ENCODE measurements at regions not wholly inside any gene's neighbourhood (a gene's known extent, or its start where the extent isn't known, plus 50 kb on each side); places are given as distances from the start of the nearest gene placed in this dataset.
A peak's percentile ranks its signal among the peaks of the same experiment; 100 is the strongest.
"Not testable (repeated sequence)": the region's sequence is repeated elsewhere in the genome, so short reads cannot be mapped to it uniquely, and the experiment has no call there.

DNA sequence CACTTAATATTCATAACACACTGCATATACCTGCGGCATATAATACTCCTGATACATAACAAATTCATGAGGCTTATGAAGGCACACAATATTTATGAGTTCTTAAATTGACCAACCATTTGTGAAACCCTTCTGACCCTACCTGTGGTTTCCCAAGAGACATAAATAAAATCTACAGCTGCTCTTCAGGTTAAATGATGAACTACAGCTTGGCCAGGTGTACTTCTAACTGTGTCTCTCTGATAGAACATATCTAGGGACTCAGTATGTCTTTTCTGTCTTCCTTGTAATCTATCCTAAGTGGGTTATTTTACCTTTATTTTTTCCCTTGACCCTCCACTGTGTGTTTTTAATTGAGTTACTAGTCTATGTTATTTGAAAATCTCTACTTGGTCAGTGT, 189.9 kb upstream of the UFM1 start:
- DNase-seq (ENCODE audit: low read depth in 2 of 2), result no peak

DNA sequence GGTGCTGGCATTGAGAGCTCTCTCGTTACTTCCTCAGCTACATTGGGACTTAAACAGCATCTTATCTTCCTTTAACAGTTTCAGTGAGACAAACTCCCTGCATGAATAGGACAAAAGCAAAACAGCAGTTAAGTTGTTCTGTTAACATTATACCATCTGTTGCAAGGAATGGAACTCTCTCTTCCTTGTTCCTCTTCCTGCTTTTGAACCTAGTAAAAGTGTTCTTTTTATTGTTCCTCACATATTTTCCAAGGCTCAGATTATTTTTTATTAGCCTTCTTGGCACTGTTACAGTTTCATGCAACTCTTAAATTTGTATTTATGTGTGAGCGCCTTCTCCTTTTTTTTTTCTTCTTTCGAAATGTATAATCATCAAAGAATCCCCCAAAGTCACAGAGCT, 202.6 kb upstream of the UFM1 start:
- DNase-seq (ENCODE audit: low read depth in 2 of 2), result no peak

DNA sequence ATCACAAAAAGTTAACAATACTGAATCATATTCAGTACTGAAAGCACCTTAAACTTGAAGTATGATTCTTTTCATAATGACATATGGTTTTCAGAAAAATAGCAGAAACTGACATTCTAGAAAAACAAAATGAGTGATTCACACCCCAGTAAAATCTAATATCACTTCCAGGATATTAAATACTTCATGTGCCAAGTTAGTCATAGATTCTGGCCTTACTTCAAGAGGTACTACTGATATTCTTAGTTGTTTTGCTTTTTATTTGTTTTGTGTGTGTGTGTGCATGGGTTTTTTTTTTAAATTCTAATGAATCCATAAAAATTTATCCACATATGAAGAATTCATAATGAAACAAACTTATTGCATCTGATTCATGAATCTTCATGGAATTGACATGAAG, 207.9 kb upstream of the UFM1 start:
- DNase-seq (ENCODE audit: low read depth in 2 of 2), result peak in 1 of 2 experiments; percentile 5

DNA sequence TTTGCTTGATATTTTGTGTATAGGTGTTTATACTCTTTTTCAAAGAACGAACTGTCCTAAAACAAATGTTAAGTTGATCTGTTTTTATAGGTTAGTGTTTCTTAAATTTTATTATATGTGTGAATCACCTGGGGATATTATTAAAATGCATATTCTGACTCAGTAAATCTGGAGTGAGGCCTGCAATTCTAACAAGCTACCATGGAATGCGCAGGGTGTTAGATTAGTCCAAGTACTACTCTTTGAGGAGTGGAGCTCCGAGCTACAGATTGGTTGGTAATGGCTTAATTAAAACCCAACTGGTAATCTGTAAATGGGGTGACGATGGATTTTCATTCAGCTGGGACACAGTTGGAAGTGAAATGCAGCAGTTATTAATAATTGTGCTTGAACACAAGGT, 214.1 kb upstream of the UFM1 start:
- DNase-seq (ENCODE audit: low read depth in 2 of 2), result no peak

DNA sequence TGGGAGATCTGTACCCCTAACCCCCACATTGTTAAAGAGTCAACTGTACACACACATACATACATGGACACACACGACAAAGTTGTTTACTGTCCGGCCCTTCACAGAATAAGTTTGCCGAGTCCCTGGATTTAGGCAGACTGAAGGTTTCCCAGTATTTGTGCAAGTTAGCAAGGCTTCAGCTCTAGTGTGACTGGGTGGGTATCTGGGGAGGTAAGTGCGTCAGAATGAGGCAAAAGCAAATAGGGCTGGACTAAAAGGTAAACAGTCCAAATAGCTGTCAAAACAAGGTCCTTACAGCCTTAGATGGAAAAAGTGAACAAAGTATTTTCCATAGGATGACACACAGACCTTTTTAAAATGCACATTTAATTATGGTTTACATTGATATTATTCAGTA, 228.4 kb upstream of the UFM1 start:
- no peak for DNase-seq (ENCODE audit: low read depth in 2 of 2)

DNA sequence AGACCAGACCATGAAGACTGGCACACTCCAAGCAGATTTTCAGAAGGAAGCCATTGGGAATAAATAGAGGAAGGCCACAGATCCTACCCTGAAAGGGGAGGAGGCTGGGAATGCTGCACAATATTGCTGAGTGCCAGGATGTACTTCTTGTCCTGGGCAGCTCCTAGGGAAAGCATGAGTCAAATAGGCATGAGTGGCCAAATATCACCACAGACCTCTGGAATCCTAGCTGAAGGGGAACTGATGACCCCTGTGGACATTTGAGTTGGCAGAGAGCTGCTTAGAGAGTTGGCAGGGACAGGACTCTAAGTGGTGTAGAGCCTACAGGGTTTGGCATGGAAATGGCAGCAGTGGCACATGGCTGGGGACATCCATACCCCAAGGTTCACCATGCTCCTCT, 234.3 kb upstream of the TRPC4 start:
- no peak for DNase-seq (ENCODE audit: low read depth in 2 of 2)

DNA sequence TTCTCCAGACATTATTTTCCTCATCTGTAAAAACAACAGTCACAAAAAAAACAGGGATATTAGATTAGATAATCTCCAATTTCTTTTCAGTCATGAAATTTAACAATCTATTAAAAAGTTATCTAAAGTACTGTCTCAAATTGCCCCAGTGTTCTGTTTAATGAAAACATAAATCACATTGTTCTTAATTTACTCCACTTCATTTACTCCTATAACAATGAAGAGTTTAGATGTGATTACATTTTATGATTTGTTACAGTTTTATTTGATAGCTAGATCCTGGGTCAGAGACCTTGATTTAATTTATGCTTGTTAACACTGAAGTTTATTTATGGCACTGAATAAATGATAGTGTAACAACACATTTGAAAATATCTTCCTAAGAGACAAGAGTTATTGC, 230.2 kb upstream of the TRPC4 start:
- no peak for DNase-seq (ENCODE audit: low read depth in 2 of 2)

DNA sequence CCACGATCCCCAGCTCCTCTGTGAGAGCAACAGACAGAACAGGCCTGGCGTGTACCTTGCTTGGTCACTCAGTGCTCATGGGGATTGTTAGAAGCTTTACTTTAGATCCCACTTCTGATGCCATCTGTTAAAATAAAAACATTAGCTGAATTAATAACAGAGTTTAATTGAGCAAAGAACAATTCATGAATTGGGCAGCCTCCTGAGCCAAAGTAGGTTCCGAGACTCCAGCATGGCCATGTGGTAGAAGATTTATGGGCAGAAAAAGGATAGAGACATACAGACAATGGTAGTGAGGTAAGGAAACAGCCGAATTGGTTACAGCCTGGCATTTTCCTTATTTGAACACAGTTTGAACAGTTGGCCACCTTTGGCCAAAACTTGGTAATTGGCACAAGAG, 223.9 kb upstream of the TRPC4 start:
- no peak for DNase-seq (ENCODE audit: low read depth in 2 of 2)

DNA sequence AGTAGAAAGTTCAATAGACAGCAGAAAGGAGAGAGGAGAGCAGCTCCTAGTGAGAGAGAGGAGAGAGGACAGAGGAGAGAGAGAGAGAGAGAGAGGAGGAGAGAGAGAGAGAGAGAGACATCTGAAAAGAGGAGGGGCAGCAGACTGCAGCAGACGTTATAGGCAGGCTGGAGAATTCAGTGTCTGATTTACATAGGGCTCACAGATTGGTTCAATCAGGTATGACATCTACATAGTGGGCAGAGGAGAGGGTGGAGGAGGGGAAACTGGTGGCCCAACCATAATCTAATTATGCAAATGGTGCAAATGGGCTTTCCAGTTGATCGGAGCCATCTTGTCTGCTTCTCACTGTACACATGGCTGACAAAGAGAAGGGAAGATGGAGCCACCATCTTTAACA, 221.3 kb upstream of the TRPC4 start:
- no peak for DNase-seq (ENCODE audit: low read depth in 2 of 2)

DNA sequence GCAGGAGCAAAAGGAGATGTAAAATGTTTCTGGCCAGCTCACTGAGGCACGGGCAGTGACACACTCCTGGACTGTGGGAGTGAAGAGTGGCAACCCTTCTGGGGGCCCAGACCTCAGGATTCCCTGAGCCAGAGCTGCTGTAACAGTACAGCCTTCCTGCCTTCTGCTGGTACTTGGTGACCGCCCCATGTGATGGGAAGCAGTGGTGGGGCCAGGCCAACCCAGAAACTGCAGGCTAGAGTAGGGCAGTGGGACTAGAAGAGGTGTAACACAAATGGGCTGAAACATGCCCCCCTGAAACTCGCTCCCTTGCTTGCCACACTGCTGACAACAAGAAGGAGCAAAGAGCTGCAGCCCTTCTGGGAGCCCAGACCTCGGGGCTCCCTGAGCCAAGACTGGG, 217.1 kb upstream of the TRPC4 start:
- no peak for DNase-seq (ENCODE audit: low read depth in 2 of 2)

DNA sequence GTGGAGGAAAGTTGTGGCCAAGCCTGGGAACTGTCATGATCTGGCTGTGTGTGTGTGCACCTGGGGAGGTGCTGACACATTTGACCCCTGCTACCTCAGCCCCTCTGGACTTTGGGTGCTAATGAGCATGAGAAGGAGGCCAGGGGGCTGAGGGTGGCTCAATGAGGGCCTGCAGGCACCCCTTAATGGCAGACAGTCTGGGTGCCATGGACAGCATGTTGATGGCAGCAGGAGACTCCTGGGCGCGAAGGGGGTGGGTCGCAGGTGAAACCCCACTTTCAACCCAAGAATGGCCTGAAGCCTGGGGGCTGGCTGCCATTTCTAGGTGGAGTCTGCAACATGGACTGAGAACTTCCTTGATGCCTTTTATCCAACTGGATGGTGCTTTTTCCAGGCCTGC, 216.4 kb upstream of the TRPC4 start:
- DNase-seq (ENCODE audit: low read depth in 2 of 2), result no peak

DNA sequence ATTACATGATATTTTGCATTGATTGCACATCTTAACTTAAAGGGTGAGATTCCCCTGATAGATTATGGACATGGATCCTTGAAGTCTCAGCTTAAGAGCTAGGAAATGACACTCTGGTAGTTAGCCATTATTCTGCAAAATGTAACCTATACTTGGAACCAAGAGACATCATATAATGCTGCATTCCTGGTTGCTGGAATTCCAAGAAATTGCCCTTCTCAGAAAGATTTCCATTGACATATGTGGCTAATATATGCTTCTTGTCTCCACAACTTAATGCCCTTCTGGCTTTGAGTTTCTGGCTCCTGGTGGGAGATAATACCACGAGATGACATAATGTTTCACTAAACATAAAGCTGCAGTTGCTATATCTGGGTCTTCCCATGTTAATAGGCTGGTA, 204.4 kb upstream of the TRPC4 start:
- DNase-seq (ENCODE audit: low read depth in 2 of 2), result peak in 1 of 2 experiments; percentile 3

DNA sequence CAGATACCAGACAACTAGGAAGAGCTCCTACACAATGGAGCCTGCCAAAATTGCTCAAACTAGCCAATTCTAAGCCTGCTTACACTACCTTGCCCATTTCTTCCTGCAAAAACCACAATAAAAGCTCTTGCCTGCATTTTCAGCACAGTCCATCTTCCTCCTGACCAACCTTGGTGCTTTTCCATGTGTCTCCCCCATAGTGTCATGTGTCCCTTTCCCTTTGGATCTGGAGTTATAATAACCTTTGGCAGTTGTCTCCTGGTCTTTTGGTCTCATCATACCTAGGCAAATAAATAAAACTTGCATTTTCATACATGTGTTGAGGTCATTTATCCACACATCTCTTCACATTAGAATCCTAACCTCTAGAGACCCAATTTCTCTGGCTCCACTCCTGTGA, 203.1 kb upstream of the TRPC4 start:
- DNase-seq (ENCODE audit: low read depth in 2 of 2), result no peak

DNA sequence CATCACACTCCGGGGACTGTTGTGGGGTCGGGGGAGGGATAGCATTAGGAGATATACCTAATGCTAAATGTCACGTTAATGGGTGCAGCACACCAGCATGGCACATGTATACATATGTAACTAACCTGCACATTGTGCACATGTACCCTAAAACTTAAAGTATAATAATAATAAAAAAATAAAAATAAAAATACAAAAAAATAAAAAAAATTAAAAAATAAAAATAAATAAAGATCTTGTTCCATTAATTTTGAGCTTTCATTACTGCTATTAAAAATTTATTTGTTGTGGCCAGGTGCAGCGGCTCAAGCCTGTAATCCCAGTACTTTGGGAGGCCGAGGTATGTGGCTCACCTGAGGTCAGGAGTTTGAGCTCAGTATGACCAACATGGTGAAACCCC, 201.8 kb upstream of the TRPC4 start:
- DNase-seq (ENCODE audit: low read depth in 2 of 2), result not testable (repeated sequence)

DNA sequence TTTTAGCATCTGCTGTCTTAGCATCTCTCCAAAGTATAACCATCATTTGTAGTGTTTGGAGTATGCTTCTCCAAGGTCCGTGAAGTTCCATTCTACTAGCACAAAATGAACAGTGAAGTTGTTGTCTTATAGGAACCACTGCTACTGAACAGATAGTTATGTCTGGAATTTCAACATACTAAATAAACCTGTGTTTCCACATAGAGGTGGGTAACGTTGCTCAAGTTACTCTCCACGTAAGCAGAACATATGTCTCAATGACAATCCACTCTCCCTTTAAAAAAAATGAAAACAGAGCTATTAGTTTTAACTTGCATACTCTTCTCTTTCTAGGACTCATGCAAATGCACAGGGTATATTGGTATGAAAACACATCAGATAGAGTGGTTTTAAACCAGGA, 184.3 kb upstream of the TRPC4 start:
- DNase-seq (ENCODE audit: low read depth in 2 of 2), result no peak

DNA sequence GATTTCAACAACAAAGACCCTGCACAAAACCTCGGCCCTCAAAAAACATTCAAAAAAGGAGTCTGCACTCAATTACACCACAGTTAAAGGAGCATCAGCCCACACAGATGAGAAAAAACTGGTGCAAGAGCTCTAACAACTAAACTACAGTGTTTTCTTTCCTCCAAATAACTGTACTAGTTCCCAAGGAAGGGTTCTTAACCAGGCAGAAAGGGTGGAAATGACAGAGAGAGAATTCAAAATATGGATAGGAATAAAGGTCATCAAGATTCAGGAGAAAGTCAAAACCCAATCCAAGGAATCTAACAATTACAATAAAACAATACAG, 176.4 kb upstream of the TRPC4 start:
- no peak for DNase-seq (ENCODE audit: low read depth in 2 of 2)

DNA sequence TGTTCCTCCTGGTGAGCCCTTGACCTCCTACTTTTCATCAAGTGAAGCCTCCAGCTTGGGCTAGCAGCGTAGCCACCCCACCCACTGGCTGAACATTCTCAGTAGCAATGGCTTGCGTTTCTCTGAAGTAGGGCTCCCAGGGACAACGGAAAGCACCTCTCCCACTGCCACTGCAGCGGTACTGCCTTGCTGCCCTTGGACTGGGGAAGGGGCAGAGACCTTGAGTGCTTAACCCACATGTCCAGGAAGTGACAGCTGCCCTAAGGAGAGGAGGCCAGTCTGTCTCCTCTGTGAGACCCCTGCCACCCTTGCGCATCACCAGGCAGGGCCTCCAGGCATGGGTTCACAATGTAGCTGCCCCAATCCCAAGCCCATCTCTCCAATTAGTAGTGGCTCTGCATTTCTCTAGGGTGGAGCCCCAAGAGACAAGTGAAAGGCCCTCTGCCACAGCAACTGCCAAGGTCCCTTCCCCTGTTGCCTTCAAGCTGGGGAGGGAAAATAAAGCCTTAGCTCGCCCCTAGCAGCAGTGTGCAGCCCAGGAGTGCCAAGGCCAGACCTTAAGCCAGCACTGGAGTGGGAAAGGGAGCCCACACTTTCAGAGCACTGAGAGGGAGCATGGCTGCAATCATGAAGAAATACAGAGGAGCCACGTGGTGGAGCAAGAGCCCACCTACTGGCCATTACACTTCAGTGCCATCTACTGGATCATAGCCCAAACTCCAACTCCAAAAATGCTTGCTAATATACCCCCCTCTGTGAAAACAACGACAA, 175.9 kb upstream of the TRPC4 start:
- peak in 1 of 2 experiments; percentile 9 for DNase-seq (ENCODE audit: low read depth in 2 of 2)

DNA sequence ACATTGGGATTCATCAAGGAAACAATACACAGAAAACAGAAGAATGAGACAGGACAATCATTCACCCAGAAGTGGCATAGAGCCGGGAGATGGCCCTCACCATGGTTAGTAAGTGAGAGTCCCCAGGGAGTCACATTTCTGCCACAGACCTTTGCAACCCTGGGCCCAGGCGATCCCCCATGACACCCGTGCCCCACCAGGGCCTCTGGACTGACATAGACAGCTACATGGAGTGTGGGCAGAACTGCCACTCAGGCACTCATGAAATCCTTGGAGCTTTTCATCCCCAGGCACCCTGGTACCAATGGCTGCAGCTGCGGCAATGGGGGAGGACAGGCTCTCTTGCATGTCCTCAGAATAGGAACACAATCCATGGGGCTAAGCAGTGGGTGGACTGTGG, 174.5 kb upstream of the TRPC4 start:
- DNase-seq (ENCODE audit: low read depth in 2 of 2), result no peak

DNA sequence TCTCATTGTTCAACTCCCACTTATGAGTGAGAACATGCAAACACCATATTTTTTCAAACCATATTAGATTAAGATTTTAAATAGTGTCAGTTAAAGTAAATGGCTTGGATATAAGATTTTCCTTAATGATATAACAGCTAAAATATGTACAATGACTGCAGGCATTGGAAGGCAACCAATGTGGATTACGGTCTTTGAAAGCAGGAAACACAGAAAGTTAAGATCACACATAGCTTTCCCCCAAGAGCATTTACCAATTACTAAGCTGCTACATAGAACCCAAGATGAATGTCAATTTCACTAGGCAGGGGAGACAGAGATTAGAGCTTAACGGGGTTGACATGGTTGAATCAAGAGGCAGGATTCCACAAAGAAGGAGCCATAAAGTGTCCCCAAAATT, 173.2 kb upstream of the TRPC4 start:
- DNase-seq (ENCODE audit: low read depth in 2 of 2), result peak; percentile 20

DNA sequence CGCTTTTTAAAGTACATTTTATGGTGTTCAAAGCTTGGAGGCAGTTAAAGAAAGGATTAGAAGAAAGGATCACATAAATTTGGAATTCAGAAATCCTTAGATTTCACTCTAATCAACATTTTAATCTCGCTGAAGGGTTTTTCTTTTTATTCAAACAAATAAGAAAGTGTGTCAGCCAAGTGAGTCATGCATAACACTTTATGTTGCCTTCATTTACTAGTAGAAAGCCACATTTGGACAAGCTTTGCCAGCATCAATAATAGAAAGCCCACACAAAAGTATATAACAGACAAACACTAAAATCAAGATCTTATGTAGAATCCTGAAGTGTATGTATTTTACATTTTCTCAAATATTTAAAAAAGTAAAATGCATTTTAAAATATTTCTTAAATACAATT, 154.9 kb upstream of the TRPC4 start:
- no peak for DNase-seq (ENCODE audit: low read depth in 2 of 2)

DNA sequence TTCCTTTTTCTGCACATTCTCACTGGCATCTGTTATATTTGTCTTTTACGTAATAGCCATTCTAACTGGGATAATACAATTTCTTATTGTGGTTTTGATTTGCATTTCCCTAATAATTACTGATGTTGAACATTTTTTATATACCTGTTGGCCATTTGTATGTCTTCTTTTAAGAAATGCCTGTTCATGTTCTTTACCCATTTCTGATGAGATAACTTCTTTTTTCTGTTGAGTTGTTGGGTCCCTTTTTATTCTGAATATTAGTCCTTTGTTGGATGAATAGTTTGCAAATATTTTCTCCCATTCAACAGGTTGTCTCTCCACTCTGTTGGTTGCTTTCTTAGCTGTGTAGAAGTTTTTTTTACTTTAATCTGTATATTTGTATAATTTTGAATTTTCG, 147.7 kb upstream of the TRPC4 start:
- DNase-seq (ENCODE audit: low read depth in 2 of 2), result no peak

DNA sequence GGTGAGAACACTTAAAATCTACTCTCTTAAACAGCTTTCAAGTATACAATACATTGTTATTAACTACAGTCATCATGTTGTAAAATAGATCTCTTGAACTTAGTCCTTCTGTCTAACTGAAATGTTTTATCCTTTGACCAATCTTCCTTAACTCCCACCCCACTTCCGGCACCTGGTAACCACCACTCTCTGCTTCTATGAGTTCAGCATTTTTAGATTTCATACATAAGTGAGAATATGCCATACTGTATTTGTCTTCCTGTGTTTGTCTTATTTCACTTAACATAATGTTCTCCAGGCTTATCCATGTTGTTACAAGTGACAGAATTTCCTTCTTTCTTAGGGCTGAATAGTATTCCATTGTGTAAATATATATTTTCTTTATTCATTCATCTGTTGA, 144.1 kb upstream of the TRPC4 start:
- no peak for DNase-seq (ENCODE audit: low read depth in 2 of 2)

DNA sequence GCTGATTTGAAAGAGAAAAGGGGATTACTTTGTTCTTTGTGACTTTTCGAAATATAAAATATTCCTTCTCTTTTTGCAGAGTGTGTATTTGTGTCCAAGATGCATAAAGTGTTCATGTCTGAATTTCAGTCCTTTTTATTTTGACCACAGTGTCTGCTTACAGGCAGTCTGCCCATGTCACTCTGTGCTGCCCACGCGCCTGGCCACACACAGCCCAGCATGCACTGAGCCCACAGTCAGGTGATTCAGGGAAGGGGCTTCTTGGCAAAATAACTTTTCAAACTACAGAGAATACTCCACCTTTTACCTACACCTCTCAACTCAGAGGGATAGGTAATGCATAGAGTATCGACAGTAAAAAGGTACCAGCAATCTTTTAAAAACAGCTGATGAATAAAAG, 142.5 kb upstream of the TRPC4 start:
- DNase-seq (ENCODE audit: low read depth in 2 of 2), result no peak

DNA sequence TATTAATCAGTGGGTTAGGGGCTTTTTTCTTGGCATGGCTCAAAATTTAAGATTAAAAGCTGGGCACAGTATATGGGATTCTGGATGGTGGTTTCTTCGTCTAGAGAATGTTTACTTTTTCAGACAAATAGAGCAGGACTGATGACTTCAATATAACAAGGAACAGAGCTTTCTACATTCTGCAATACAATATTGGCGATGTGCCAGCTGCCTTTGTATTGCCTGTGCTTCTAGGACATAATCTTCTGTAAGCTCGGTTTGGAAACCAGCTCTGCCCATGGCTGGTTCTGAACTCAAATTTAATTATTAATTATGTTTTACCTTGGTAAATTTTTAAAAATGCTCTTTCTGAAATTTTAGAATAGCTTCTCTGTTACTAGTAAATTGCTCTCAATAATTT, 139.1 kb upstream of the TRPC4 start:
- DNase-seq (ENCODE audit: low read depth in 2 of 2), result no peak

DNA sequence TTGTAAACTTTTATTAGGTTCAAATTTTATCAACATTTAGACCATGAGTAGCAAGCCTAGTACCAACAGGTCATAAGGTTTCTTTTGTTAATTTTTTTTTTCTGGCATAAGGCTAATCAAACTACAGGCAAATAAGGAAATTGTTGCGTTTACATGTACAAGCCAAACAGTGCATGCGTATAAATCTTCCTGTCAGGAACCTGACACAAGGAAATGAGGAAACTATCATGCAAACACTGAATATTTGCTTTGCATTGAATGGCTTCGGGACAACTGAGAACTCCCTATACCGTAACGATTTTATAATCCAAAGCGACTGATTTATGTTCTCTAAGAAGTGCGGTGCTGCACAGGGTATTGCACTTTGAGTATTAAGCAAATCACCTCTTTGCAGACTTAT, 133.0 kb upstream of the TRPC4 start:
- DNase-seq (ENCODE audit: low read depth in 2 of 2), result no peak
